Mammary epithelial cell (primary cell): ENCODE measurements at regions not wholly inside any gene's neighbourhood (a gene's known extent, or its start where the extent isn't known, plus 50 kb on each side); places are given as distances from the start of the nearest gene placed in this dataset.

Source experiments
- CTCF ChIP-seq, 2 donors: IDR thresholded peaks in 1 of 2; conservative IDR thresholded peaks in 1 of 2; 2 replicates each; pipeline ENCODE4 v1.5.1; 2011 to 2012; ENCODE audit warnings: inconsistent platforms in 2 of 2, low read length in 2 of 2, mild to moderate bottlenecking in 2 of 2, control low read depth in 1 of 2, low read depth in 1 of 2; ENCODE audit not compliant: insufficient read depth in 1 of 2; ENCODE audit errors: extremely low read depth in 1 of 2
- EZH2 ChIP-seq: IDR thresholded peaks from 2 replicates; pipeline ENCODE4 v1.6.1; 2012; ENCODE audit warnings: low read length, inconsistent platforms, borderline replicate concordance

- TF ChIP-seq CTCF (conservative IDR thresholded peaks at IDR 0.05 in 1 of 2, IDR thresholded peaks at IDR 0.05 in 1 of 2; ENCODE audit: extremely low read depth in 1 of 2, insufficient read depth in 1 of 2, low read depth in 1 of 2, low read length in 2 of 2) (no peak), EZH2 (no peak)
These were observed 75.8 kb upstream of the ADRB2 start for GRCh38 chr5:148750614-148751013.
